HUDEP-2 (cell line): ENCODE measurements at regions not wholly inside any gene's neighbourhood (a gene's known extent, or its start where the extent isn't known, plus 50 kb on each side); places are given as distances from the start of the nearest gene placed in this dataset.
"Not testable (repeated sequence)": the region's sequence is repeated elsewhere in the genome, so short reads cannot be mapped to it uniquely, and the experiment has no call there.

Experiments
- DNase-seq, 76 experiments: peaks; one replicate each; lab custom pipeline; 2025; ENCODE audit not compliant: unreplicated experiment in 76 of 76; lab: John Stamatoyannopoulos, UW

- DNase-seq: not testable (repeated sequence)
Observed at GRCh38 chr15:75764845-75765550, 52.4 kb upstream of the CSPG4 start.

GRCh38 chr15:75763635-75764600, 51.3 kb upstream of the CSPG4 start:
- DNase-seq: not testable (repeated sequence)

GRCh38 chr15:75763137-75763611, 50.5 kb upstream of the CSPG4 start:
- DNase-seq: no peak
